ENCODE measurements at regions not wholly inside any gene's neighbourhood (a gene's known extent, or its start where the extent isn't known, plus 50 kb on each side); places are given as distances from the start of the nearest gene placed in this dataset.

GRCh38 chr1:81499487-81499886 lies 301.2 kb upstream of the ADGRL2 start:
- H3K4me1 ChIP-seq: no peaks in the 10 kb centered on the region
- DNase-seq: no peak
- no peaks in the 10 kb centered on the region for H3K9me3 ChIP-seq
- intact Hi-C loops (cut with DNase I; ENCODE audit: low total_unique reads): no loop called here
- H3K27ac ChIP-seq: no peak overlapping the region
- no peaks in the 10 kb centered on the region for H3K27me3 ChIP-seq (replicated peaks in 1 of 7)
- no peaks in the 10 kb centered on the region for H3K36me3 ChIP-seq
- TF ChIP-seq CTCF (IDR thresholded peaks at IDR 0.05 in 8 of 11, conservative IDR thresholded peaks at IDR 0.05 in 3 of 11) (no peak), POLR2A (IDR thresholded peaks at IDR 0.05) (no peak), POLR2AphosphoS5 (IDR thresholded peaks at IDR 0.05) (no peak)
- no peak overlapping the region for H3K4me3 ChIP-seq
- 47 to 65% (median 57%) methylated on average over 2 of the region's 2 CpGs for WGBS, 5 donors

- Histone ChIP-seq H3K4me3 (no peak overlapping the region), H3K4me1 (peaks cover 0 to under 1% (median 0%) of the 10 kb centered on the region in 6 donors), H3K27me3 (replicated peaks in 1 of 7) (no peaks in the 10 kb centered on the region), H3K27ac (no peak overlapping the region), H3K9me3 (no peaks in the 10 kb centered on the region), H3K36me3 (no peaks in the 10 kb centered on the region)
- no peak for DNase-seq
- TF ChIP-seq POLR2A (IDR thresholded peaks at IDR 0.05): no peak
- no peak for TF ChIP-seq CTCF (IDR thresholded peaks at IDR 0.05 in 8 of 11, conservative IDR thresholded peaks at IDR 0.05 in 3 of 11)
- TF ChIP-seq POLR2AphosphoS5 (IDR thresholded peaks at IDR 0.05): no peak
- intact Hi-C loops (cut with DNase I; ENCODE audit: low total_unique reads): no loop called here
- 47 to 58% (median 55%) methylated on average over 5 of the region's 5 CpGs for WGBS, 5 donors
Observed at GRCh38 chr1:81498471-81499462, 302.0 kb upstream of the ADGRL2 start.

GRCh38 chr1:81496349-81496748 lies 304.4 kb upstream of the ADGRL2 start:
- Histone ChIP-seq H3K4me3 (no peak overlapping the region), H3K4me1 (peaks cover 0 to 7% (median 0%) of the 10 kb centered on the region in 6 donors), H3K36me3 (no peaks in the 10 kb centered on the region), H3K27me3 (replicated peaks in 1 of 7) (no peaks in the 10 kb centered on the region), H3K27ac (no peak overlapping the region), H3K9me3 (no peaks in the 10 kb centered on the region)
- no peak for TF ChIP-seq CTCF (IDR thresholded peaks at IDR 0.05 in 8 of 11, conservative IDR thresholded peaks at IDR 0.05 in 3 of 11)
- TF ChIP-seq POLR2A (IDR thresholded peaks at IDR 0.05): no peak
- TF ChIP-seq POLR2AphosphoS5 (IDR thresholded peaks at IDR 0.05): no peak
- no peak for DNase-seq
- 84 to 90% (median 85%) methylated on average over 2 of the region's 2 CpGs for WGBS, 5 donors
- intact Hi-C loops (cut with DNase I; ENCODE audit: low total_unique reads): no loop called here
